ENCODE measurements at regions not wholly inside any gene's neighbourhood (a gene's known extent, or its start where the extent isn't known, plus 50 kb on each side); places are given as distances from the start of the nearest gene placed in this dataset.

DNA sequence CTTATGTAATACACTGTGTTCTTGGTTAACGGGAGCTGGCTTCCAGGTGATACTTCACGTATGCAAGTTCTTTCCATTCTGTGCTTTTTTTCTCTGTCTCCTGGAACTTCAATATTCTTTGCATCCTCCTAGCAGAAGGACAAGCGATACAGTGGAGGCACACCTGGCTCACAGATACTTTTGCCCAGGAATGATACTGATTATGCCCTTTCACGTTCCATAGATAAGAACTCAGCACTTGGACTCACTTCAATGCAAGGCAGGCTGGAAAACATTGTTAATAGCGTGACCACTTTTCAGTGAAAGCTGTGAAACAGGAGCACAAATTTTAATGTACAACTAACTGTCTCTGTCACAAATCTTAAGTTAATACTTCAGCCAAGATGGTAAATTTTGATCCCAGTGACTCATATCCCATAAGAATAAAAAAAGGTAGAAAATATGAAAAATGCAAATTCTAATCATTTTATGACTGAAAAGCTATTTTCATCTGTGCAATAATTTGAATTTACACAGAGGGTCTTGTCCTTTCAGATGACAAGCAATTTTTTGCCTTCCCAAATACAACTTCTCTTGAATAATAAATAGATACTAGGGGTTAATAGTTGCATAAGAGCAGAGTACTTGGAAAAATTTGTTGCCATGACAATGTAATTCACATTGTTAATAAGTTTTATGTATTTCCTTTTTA is 919.0 kb downstream of the GALC start:
- TF ChIP-seq MAX (IDR thresholded peaks at IDR 0.05; ENCODE audit: low read depth, low read length) (no peak), MYC (IDR thresholded peaks at IDR 0.05; ENCODE audit: low read depth, low read length) (no peak), POLR2A (IDR thresholded peaks at IDR 0.05; ENCODE audit: extremely low read depth, insufficient read length) (no peak)
- TF ChIP-seq, protein P1, sequence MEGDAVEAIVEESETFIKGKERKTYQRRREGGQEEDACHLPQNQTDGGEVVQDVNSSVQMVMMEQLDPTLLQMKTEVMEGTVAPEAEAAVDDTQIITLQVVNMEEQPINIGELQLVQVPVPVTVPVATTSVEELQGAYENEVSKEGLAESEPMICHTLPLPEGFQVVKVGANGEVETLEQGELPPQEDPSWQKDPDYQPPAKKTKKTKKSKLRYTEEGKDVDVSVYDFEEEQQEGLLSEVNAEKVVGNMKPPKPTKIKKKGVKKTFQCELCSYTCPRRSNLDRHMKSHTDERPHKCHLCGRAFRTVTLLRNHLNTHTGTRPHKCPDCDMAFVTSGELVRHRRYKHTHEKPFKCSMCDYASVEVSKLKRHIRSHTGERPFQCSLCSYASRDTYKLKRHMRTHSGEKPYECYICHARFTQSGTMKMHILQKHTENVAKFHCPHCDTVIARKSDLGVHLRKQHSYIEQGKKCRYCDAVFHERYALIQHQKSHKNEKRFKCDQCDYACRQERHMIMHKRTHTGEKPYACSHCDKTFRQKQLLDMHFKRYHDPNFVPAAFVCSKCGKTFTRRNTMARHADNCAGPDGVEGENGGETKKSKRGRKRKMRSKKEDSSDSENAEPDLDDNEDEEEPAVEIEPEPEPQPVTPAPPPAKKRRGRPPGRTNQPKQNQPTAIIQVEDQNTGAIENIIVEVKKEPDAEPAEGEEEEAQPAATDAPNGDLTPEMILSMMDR (IDR thresholded peaks at IDR 0.05; ENCODE audit: low read depth, low read length), result no peak
- DNase-seq (ENCODE audit: low read depth), result no peak
- no peak overlapping the region for H3K4me3 ChIP-seq (ENCODE audit: low read depth, low read length)

GRCh38 chr14:87067591-87067990 is 925.4 kb downstream of the GALC start:
- no peak overlapping the region for H3K4me3 ChIP-seq (ENCODE audit: low read depth, low read length)
- TF ChIP-seq MAX (IDR thresholded peaks at IDR 0.05; ENCODE audit: low read depth, low read length), result no peak
- TF ChIP-seq, protein P1 (IDR thresholded peaks at IDR 0.05; ENCODE audit: low read depth, low read length), result no peak
- no peak for TF ChIP-seq MYC (IDR thresholded peaks at IDR 0.05; ENCODE audit: low read depth, low read length)
- no peak for TF ChIP-seq POLR2A (IDR thresholded peaks at IDR 0.05; ENCODE audit: extremely low read depth, insufficient read length)
- no peak for DNase-seq (ENCODE audit: low read depth)

DNA sequence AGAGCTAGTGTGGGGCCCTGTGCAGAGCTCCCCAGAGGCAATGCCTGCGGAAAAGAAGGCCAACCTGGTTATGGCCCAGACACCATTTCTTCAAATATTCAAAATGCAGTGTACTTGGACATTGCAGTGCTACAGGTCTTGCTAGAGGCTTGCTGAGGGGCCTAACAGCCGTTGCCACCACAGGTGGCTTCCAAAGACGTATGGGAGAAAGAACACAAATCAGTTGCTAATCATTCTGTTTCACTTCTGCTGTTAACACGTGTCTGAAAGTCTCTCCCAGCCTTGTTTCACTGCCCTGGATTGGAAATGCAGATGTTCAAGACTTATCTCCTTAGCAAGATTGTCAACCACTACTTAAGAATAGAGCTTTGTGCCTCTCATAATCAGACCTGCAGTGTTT is 925.9 kb downstream of the GALC start:
- DNase-seq (ENCODE audit: low read depth), result no peak
- H3K4me3 ChIP-seq (ENCODE audit: low read depth, low read length), result no peak overlapping the region
- TF ChIP-seq MYC (IDR thresholded peaks at IDR 0.05; ENCODE audit: low read depth, low read length), result no peak
- TF ChIP-seq POLR2A (IDR thresholded peaks at IDR 0.05; ENCODE audit: extremely low read depth, insufficient read length), result no peak
- TF ChIP-seq MAX (IDR thresholded peaks at IDR 0.05; ENCODE audit: low read depth, low read length), result no peak
- TF ChIP-seq, protein P1 (IDR thresholded peaks at IDR 0.05; ENCODE audit: low read depth, low read length), result no peak

DNA sequence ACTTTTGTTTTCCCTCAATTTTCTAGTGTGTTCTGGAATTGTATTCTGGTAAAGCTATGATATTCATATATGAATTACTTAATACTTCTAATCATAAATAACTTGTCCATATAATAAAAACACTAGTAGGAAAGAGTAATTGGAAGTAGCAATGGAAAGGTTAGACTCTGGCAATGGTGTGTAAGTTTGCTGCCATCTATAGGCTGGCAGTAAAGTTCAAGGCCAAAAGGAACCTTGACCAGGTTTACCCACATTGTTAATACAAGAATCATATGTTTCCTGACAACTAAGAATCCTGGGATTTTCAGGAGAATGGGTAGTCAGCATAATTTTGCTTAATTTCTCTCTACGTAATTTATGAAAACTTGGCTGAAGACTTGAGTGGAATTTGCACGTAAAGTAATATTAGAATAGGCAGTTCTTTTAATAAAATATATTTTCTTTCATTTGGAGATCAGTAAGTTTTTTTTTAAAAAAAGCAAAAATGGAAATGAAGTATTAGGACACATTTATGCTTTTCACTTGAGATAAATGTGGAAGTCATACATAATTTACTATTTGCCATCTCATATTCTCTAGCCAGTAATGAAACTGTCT is 926.7 kb downstream of the GALC start:
- no peak for TF ChIP-seq MYC (IDR thresholded peaks at IDR 0.05; ENCODE audit: low read depth, low read length)
- no peak for TF ChIP-seq MAX (IDR thresholded peaks at IDR 0.05; ENCODE audit: low read depth, low read length)
- TF ChIP-seq, protein P1 (IDR thresholded peaks at IDR 0.05; ENCODE audit: low read depth, low read length), result peak; percentile 31
- TF ChIP-seq POLR2A (IDR thresholded peaks at IDR 0.05; ENCODE audit: extremely low read depth, insufficient read length), result no peak
- DNase-seq (ENCODE audit: low read depth), result peak; percentile 7
- H3K4me3 ChIP-seq (ENCODE audit: low read depth, low read length), result no peak overlapping the region

- DNase-seq (ENCODE audit: low read depth), result no peak
- no peak for TF ChIP-seq POLR2A (IDR thresholded peaks at IDR 0.05; ENCODE audit: extremely low read depth, insufficient read length)
- no peak for TF ChIP-seq MYC (IDR thresholded peaks at IDR 0.05; ENCODE audit: low read depth, low read length)
- TF ChIP-seq MAX (IDR thresholded peaks at IDR 0.05; ENCODE audit: low read depth, low read length), result no peak
- TF ChIP-seq, protein P1 (IDR thresholded peaks at IDR 0.05; ENCODE audit: low read depth, low read length), result no peak
- H3K4me3 ChIP-seq (ENCODE audit: low read depth, low read length), result no peak overlapping the region
Measured at GRCh38 chr14:87065366-87065765, 927.6 kb downstream of the GALC start.

Measured in NB4 (cell line).